KMS-11 (cell line): ENCODE measurements at regions not wholly inside any gene's neighbourhood (a gene's known extent, or its start where the extent isn't known, plus 50 kb on each side); places are given as distances from the start of the nearest gene placed in this dataset.
A peak's percentile ranks its signal among the peaks of the same experiment; 100 is the strongest.

Experiments used
- H2AFZ ChIP-seq: fragments of 200-600 bp; sonication (generic); 2 replicates; pipeline ENCODE4 v1.6.1; 2016; ENCODE audit warnings: antibody characterized with exemption, mixed run types, low read depth
- H3K27ac ChIP-seq: fragments of 200-600 bp; sonication (generic); 2 replicates; pipeline ENCODE4 v1.6.1; 2016; ENCODE audit warnings: mild to moderate bottlenecking, mixed run types
- H3K27me3 ChIP-seq: fragments of 200-600 bp; sonication (generic); 2 replicates; pipeline ENCODE4 v1.6.1; 2017; ENCODE audit warnings: mild to moderate bottlenecking, low read depth, mixed run types, moderate library complexity; ENCODE audit not compliant: insufficient read depth
- H3K36me3 ChIP-seq: fragments of 200-600 bp; sonication (generic); 2 replicates; pipeline ENCODE4 v1.6.1; 2017; ENCODE audit warnings: mild to moderate bottlenecking, mixed run types; ENCODE audit not compliant: insufficient read depth
- H3K4me1 ChIP-seq: fragments of 200-600 bp; sonication (generic); 2 replicates; pipeline ENCODE4 v1.6.1; 2016; ENCODE audit warnings: mild to moderate bottlenecking, low read depth, mixed run types; ENCODE audit not compliant: poor library complexity, severe bottlenecking
- H3K4me2 ChIP-seq: fragments of 200-600 bp; sonication (generic); 2 replicates; pipeline ENCODE4 v1.7.0; 2016; ENCODE audit warnings: mild to moderate bottlenecking, mixed run types
- H3K4me3 ChIP-seq: fragments of 200-600 bp; sonication (generic); IDR thresholded peaks from 2 replicates; pipeline ENCODE4 v1.6.1; 2017; ENCODE audit warnings: low read depth, low read length, mixed read lengths; ENCODE audit not compliant: insufficient read depth
- H3K79me2 ChIP-seq: fragments of 200-600 bp; sonication (generic); 2 replicates; pipeline ENCODE4 v1.6.1; 2016; ENCODE audit warnings: low read depth, mixed run types; ENCODE audit not compliant: insufficient read depth
- H3K9ac ChIP-seq: fragments of 200-600 bp; sonication (generic); 2 replicates; pipeline ENCODE4 v1.6.1; 2016; ENCODE audit warnings: mild to moderate bottlenecking, mixed run types
- H4K20me1 ChIP-seq: fragments of 200-600 bp; sonication (generic); 2 replicates; pipeline ENCODE4 v1.6.1; 2016; ENCODE audit warnings: mild to moderate bottlenecking, mixed run types; ENCODE audit not compliant: insufficient read depth
- TF ChIP-seq, protein P1 (sequence below): fragments of 200-600 bp; sonication (generic); conservative IDR thresholded peaks from 2 replicates; pipeline ENCODE4 v1.6.1; 2017; ENCODE audit warnings: low read depth, mild to moderate bottlenecking, antibody characterized with exemption, low read length, moderate library complexity, mixed read lengths

DNA sequence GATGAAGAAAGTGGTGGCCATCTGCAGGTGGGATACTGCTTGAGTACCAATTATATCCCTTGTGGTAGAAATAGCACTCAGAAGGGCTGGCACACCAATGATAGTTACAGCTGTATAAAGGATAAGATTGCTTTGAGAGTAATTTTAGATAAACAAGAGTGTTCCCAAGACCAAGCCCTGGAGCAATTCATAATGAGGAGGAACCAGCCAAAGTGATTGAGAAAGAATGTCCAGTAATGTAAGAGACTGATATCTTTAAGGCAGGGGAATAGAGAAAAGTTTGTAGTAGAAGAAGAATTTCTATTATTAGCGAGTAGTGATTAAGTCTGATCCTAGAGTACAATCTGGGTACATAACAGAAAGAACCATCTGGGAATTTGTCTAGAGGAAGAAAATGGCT is 945.1 kb downstream of the OTOL1 start:
- H3K4me3 ChIP-seq = no peak overlapping the region
- no peaks in the 10 kb centered on the region for H3K36me3 ChIP-seq
- H4K20me1 ChIP-seq = no peaks in the 10 kb centered on the region
- H3K9ac ChIP-seq = no peak overlapping the region
- peak overlapping the region; percentile 7; the same call in 1 of the 2 replicates for H3K4me2 ChIP-seq
- TF ChIP-seq, protein P1, sequence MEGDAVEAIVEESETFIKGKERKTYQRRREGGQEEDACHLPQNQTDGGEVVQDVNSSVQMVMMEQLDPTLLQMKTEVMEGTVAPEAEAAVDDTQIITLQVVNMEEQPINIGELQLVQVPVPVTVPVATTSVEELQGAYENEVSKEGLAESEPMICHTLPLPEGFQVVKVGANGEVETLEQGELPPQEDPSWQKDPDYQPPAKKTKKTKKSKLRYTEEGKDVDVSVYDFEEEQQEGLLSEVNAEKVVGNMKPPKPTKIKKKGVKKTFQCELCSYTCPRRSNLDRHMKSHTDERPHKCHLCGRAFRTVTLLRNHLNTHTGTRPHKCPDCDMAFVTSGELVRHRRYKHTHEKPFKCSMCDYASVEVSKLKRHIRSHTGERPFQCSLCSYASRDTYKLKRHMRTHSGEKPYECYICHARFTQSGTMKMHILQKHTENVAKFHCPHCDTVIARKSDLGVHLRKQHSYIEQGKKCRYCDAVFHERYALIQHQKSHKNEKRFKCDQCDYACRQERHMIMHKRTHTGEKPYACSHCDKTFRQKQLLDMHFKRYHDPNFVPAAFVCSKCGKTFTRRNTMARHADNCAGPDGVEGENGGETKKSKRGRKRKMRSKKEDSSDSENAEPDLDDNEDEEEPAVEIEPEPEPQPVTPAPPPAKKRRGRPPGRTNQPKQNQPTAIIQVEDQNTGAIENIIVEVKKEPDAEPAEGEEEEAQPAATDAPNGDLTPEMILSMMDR = no peak
- no peak overlapping the region for H2AFZ ChIP-seq
- H3K27ac ChIP-seq = no peak overlapping the region
- no peaks in the 10 kb centered on the region for H3K79me2 ChIP-seq
- H3K4me1 ChIP-seq = peaks cover 37% of the 10 kb centered on the region
- H3K27me3 ChIP-seq = no peaks in the 10 kb centered on the region

DNA sequence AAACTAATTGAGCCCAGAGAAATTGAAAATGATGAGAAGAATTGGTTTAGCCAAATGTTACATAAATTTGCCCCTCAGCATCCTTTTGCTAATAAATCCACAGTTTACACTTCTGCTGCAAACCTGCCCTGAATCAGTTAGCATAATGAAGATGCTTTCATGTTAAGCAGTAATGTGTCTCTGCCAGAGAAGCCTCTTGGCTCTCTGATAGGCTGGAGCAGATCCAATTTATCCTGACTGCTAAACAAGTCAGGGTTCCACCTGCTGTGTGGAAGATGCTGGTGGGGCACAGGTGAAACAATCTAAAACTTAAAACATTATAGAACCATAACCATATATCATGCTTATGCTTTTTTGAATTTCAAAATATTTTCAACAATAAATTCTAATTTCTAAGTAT is 946.8 kb downstream of the OTOL1 start:
- Histone ChIP-seq H3K27ac (no peak overlapping the region), H3K79me2 (no peaks in the 10 kb centered on the region), H3K4me2 (no peak overlapping the region), H2AFZ (no peak overlapping the region), H3K4me3 (no peak overlapping the region), H3K27me3 (no peaks in the 10 kb centered on the region), H4K20me1 (no peaks in the 10 kb centered on the region), H3K9ac (no peak overlapping the region), H3K36me3 (no peaks in the 10 kb centered on the region), H3K4me1 (peaks cover 21% of the 10 kb centered on the region)
- TF ChIP-seq, protein P1 = no peak

DNA sequence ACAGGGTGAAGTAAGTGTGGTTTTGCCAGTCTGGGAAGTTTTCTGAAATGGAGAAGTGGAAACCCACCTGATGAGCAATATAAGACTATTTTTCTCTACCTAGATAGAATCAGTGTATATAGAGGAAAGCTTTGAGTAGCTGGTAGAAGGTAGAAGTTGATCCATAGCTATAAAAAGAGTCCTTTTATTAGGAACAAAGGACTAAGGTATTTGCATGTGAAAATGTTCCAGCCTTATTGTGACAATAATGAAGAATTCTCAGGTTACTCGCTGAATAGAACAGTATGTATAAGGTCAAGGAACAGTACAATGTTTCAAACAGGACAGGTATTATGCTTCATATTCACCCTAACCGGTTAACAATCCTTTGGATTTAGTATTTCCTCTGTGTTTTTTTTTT is 972.2 kb downstream of the OTOL1 start:
- Histone ChIP-seq H3K4me3 (no peak overlapping the region), H3K27ac (no peak overlapping the region), H4K20me1 (no peaks in the 10 kb centered on the region), H3K4me1 (no peaks in the 10 kb centered on the region), H3K4me2 (no peak overlapping the region), H2AFZ (no peak overlapping the region), H3K36me3 (no peaks in the 10 kb centered on the region), H3K79me2 (no peaks in the 10 kb centered on the region), H3K27me3 (no peaks in the 10 kb centered on the region), H3K9ac (no peak overlapping the region)
- TF ChIP-seq, protein P1 = no peak

DNA sequence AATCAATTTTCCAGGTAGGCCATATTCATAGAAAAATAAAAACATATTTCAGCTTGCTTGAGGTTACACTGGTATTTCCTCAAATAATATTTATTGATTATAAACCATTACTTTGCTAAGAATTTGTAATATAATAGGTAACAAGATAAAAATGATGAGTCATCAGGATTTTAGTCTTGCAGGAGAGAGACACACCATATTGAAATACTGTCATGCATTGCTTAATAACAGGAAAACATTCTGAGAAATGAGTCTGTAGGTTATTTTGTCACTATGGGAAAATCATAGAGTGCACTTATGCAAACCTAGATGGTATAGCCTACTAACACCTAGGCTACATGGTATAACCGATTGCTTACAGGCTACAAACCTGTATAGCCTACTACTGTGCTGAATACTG is 990.5 kb downstream of the OTOL1 start:
- Histone ChIP-seq H3K27me3 (no peaks in the 10 kb centered on the region), H3K36me3 (no peaks in the 10 kb centered on the region), H3K4me3 (no peak overlapping the region), H3K27ac (no peak overlapping the region), H3K79me2 (no peaks in the 10 kb centered on the region), H3K4me2 (no peak overlapping the region), H3K4me1 (no peaks in the 10 kb centered on the region), H3K9ac (no peak overlapping the region), H4K20me1 (no peaks in the 10 kb centered on the region), H2AFZ (no peak overlapping the region)
- TF ChIP-seq, protein P1 = no peak
